ENCODE measurements at regions not wholly inside any gene's neighbourhood (a gene's known extent, or its start where the extent isn't known, plus 50 kb on each side); places are given as distances from the start of the nearest gene placed in this dataset.

DNA sequence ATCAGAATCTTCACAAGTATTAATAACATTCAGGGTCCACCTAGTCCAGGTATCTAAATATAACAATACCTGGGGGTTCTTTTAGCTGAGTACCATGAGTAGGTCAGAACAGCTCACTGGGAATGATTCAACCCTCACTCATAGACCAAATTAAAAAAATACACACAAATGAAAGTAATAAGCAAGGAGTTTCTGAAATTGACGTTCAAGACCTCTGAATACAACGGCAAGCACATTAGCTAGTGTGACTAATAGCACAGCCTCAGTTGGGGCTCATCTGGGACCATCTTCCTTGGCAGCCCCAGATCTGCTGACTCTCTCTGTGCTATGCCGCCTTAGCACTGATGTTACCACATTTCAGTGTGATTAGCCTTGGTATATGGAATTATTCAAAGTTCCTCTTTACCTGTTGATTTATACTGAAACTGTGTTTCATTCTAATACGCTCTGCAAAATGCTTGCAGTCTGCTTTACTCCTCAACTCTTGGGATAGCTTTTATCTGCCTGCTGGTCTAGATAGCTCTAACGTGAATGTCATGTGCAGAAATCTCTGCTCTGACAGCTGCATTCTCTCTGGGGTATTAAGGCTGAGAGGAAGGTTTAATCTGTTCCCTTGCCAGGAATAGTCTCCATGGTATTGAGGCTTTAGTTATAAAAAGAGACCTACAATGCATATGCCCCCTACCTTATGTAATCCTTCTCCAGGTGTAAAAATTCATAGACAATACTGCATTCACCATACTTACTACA lies 153.3 kb downstream of the METTL4 start:
- TF ChIP-seq, protein P1, sequence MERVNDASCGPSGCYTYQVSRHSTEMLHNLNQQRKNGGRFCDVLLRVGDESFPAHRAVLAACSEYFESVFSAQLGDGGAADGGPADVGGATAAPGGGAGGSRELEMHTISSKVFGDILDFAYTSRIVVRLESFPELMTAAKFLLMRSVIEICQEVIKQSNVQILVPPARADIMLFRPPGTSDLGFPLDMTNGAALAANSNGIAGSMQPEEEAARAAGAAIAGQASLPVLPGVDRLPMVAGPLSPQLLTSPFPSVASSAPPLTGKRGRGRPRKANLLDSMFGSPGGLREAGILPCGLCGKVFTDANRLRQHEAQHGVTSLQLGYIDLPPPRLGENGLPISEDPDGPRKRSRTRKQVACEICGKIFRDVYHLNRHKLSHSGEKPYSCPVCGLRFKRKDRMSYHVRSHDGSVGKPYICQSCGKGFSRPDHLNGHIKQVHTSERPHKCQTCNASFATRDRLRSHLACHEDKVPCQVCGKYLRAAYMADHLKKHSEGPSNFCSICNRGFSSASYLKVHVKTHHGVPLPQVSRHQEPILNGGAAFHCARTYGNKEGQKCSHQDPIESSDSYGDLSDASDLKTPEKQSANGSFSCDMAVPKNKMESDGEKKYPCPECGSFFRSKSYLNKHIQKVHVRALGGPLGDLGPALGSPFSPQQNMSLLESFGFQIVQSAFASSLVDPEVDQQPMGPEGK (CRISPR knock-in tag; IDR thresholded peaks at IDR 0.05; ENCODE audit: borderline replicate concordance): no peak
- no peak for TF ChIP-seq ZFP3 (CRISPR knock-in tag; IDR thresholded peaks at IDR 0.05)
- TF ChIP-seq TCF4 (CRISPR knock-in tag; IDR thresholded peaks at IDR 0.05; ENCODE audit: borderline replicate concordance): no peak
- TF ChIP-seq RARB (CRISPR knock-in tag; IDR thresholded peaks at IDR 0.05): no peak
- TF ChIP-seq ZNF8 (CRISPR knock-in tag; IDR thresholded peaks at IDR 0.05): no peak
- TF ChIP-seq, protein P2, sequence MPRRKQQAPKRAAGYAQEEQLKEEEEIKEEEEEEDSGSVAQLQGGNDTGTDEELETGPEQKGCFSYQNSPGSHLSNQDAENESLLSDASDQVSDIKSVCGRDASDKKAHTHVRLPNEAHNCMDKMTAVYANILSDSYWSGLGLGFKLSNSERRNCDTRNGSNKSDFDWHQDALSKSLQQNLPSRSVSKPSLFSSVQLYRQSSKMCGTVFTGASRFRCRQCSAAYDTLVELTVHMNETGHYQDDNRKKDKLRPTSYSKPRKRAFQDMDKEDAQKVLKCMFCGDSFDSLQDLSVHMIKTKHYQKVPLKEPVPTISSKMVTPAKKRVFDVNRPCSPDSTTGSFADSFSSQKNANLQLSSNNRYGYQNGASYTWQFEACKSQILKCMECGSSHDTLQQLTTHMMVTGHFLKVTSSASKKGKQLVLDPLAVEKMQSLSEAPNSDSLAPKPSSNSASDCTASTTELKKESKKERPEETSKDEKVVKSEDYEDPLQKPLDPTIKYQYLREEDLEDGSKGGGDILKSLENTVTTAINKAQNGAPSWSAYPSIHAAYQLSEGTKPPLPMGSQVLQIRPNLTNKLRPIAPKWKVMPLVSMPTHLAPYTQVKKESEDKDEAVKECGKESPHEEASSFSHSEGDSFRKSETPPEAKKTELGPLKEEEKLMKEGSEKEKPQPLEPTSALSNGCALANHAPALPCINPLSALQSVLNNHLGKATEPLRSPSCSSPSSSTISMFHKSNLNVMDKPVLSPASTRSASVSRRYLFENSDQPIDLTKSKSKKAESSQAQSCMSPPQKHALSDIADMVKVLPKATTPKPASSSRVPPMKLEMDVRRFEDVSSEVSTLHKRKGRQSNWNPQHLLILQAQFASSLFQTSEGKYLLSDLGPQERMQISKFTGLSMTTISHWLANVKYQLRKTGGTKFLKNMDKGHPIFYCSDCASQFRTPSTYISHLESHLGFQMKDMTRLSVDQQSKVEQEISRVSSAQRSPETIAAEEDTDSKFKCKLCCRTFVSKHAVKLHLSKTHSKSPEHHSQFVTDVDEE (CRISPR knock-in tag; IDR thresholded peaks at IDR 0.05): no peak
- TF ChIP-seq CSDC2 (CRISPR knock-in tag; IDR thresholded peaks at IDR 0.05): no peak
- TF ChIP-seq GLIS3 (CRISPR knock-in tag; IDR thresholded peaks at IDR 0.05): no peak
- no peak for TF ChIP-seq SNAI2 (CRISPR knock-in tag; IDR thresholded peaks at IDR 0.05)
- no peak for TF ChIP-seq BACH2 (CRISPR knock-in tag; IDR thresholded peaks at IDR 0.05; ENCODE audit: borderline replicate concordance)
- no peak for TF ChIP-seq ISL1 (CRISPR knock-in tag; IDR thresholded peaks at IDR 0.05)
- no peak for TF ChIP-seq ZFP30 (CRISPR knock-in tag; IDR thresholded peaks at IDR 0.05)
- TF ChIP-seq OSR1 (CRISPR knock-in tag; IDR thresholded peaks at IDR 0.05): no peak

All from SK-N-SH treated with all-trans-retinoic acid at 6 μM for 48 hours (cell line).